ENCODE measurements at regions not wholly inside any gene's neighbourhood (a gene's known extent, or its start where the extent isn't known, plus 50 kb on each side); places are given as distances from the start of the nearest gene placed in this dataset.

DNA sequence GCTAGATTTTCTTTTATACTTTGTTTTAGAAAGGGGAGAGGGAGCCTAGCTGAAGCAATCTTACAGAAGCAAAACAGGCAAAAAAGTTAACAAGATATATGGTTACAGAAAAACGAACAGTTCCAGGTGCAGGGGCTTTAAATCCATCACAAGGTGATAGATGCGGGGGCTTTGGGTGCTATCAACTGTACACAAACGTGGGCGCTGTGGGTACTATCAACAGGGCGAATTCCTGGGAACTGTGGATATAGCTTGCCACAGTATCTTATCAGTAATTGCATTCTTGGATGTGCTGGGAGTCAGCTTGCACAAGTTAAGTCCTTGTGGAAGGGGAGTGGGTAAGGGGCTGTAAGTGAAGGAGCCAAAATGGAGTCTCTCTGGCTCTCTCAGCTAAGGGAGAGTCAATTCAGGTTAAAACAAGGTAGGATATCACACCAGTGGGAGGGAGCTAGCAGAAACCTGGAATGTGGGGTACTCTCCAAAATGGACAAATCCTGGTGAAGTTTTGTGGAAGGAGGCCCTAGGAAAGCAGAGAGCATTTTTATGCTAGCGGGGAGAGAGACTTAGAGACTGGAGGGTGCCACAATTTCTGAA lies 325.8 kb upstream of the SPHKAP start:
- Histone ChIP-seq H2BK12ac (ENCODE audit: low read length) (no peak overlapping the region), H4K12ac (ENCODE audit: low read depth, low read length) (no peak overlapping the region), H4K91ac (ENCODE audit: low read depth, low read length) (no peak overlapping the region), H3K79me2 (ENCODE audit: control insufficient read depth, insufficient read depth, low read length, poor library complexity) (no peaks in the 10 kb centered on the region), H3K14ac (ENCODE audit: low read length) (no peak overlapping the region), H3K36me3 (ENCODE audit: control insufficient read depth in 1 of 2, insufficient read depth in 2 of 2, low read length in 2 of 2) (no peaks in the 10 kb centered on the region), H2BK120ac (ENCODE audit: insufficient read depth, low read length, poor library complexity) (no peak overlapping the region), H2AFZ (ENCODE audit: insufficient read depth, low read length, poor library complexity) (no peak overlapping the region), H3K27me3 (ENCODE audit: insufficient read depth, low read length) (no peaks in the 10 kb centered on the region), H3K79me1 (ENCODE audit: low read length) (no peaks in the 10 kb centered on the region), H3K18ac (ENCODE audit: low read length) (no peak overlapping the region), H3K9me3 (ENCODE audit: insufficient read depth, low read depth, low read length) (no peaks in the 10 kb centered on the region), H3K9ac (ENCODE audit: low read length) (no peak overlapping the region), H3K23ac (ENCODE audit: low read length) (no peak overlapping the region), H4K8ac (ENCODE audit: low read depth, low read length) (no peak overlapping the region), H3K4me2 (ENCODE audit: low read length) (no peak overlapping the region), H3K4me1 (ENCODE audit: control insufficient read depth in 1 of 2, insufficient read depth in 2 of 2, low read length in 2 of 2) (no peaks in the 10 kb centered on the region), H2AK5ac (ENCODE audit: low read length) (no peak overlapping the region), H3K4me3 (ENCODE audit: low read depth, low read length) (no peak overlapping the region), H2BK5ac (ENCODE audit: low read depth, low read length, poor library complexity) (no peak overlapping the region), H3K27ac (ENCODE audit: low read depth, low read length) (no peak overlapping the region), H3K4ac (ENCODE audit: low read depth, low read length) (no peak overlapping the region)
- DNase-seq: no peak
- no CpG with 5 or more reads among the region's 6 CpGs for WGBS (ENCODE audit: extremely low coverage, insufficient coverage, insufficient read length)

DNA sequence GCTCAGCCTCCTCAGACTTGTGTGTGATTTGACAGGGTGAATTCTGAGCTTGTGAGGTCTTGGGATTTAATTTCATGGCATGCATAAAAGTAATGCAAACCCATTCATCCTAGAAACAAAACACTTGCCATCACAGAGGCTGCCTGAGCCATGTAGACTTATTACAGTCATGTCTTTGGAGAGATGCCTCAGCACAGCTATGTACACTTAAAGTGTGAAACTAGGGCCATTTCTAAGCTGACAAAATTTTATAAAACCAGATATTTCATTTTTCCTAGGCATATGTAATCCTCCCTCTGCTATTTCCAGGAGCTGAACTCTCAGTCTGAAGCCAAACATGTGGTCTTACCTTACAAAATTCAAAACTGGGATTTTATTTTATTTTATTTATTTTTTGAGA lies 322.2 kb upstream of the SPHKAP start:
- Histone ChIP-seq H3K4me2 (ENCODE audit: low read length) (no peak overlapping the region), H3K23ac (ENCODE audit: low read length) (no peak overlapping the region), H3K79me1 (ENCODE audit: low read length) (no peaks in the 10 kb centered on the region), H4K12ac (ENCODE audit: low read depth, low read length) (no peak overlapping the region), H3K79me2 (ENCODE audit: control insufficient read depth, insufficient read depth, low read length, poor library complexity) (no peaks in the 10 kb centered on the region), H4K91ac (ENCODE audit: low read depth, low read length) (no peak overlapping the region), H3K4me1 (ENCODE audit: control insufficient read depth in 1 of 2, insufficient read depth in 2 of 2, low read length in 2 of 2) (no peaks in the 10 kb centered on the region), H2BK5ac (ENCODE audit: low read depth, low read length, poor library complexity) (no peak overlapping the region), H3K4me3 (ENCODE audit: low read depth, low read length) (no peak overlapping the region), H2AFZ (ENCODE audit: insufficient read depth, low read length, poor library complexity) (no peak overlapping the region), H3K36me3 (ENCODE audit: control insufficient read depth in 1 of 2, insufficient read depth in 2 of 2, low read length in 2 of 2) (no peaks in the 10 kb centered on the region), H4K8ac (ENCODE audit: low read depth, low read length) (no peak overlapping the region), H3K27ac (ENCODE audit: low read depth, low read length) (no peak overlapping the region), H3K4ac (ENCODE audit: low read depth, low read length) (no peak overlapping the region), H3K27me3 (ENCODE audit: insufficient read depth, low read length) (no peaks in the 10 kb centered on the region), H3K9me3 (ENCODE audit: insufficient read depth, low read depth, low read length) (no peaks in the 10 kb centered on the region), H2AK5ac (ENCODE audit: low read length) (no peak overlapping the region), H2BK120ac (ENCODE audit: insufficient read depth, low read length, poor library complexity) (no peak overlapping the region), H3K9ac (ENCODE audit: low read length) (no peak overlapping the region), H2BK12ac (ENCODE audit: low read length) (no peak overlapping the region), H3K18ac (ENCODE audit: low read length) (no peak overlapping the region), H3K14ac (ENCODE audit: low read length) (no peak overlapping the region)
- DNase-seq: no peak

DNA sequence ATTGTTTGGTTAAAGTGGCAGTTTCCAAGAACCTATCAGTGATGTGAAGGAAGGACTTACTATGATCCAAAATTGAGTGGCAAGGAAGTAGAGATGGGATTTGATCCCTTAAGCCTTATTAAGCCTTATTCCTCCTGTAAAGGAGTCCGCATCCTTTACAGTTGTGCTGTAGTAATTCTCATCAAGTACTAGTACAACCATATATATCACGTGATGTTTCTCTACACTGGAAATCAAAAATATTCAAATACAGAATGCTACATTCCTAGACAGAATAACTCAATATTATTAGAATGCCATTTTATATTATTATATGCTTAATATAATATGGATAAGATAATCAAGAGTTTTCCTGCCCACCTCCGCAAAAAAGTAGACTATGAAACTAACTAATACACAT lies 312.4 kb upstream of the SPHKAP start:
- no peak overlapping the region for H2BK12ac ChIP-seq (ENCODE audit: low read length)
- no peak overlapping the region for H2AFZ ChIP-seq (ENCODE audit: insufficient read depth, low read length, poor library complexity)
- no peak overlapping the region for H3K18ac ChIP-seq (ENCODE audit: low read length)
- no peak overlapping the region for H2BK5ac ChIP-seq (ENCODE audit: low read depth, low read length, poor library complexity)
- H3K4me2 ChIP-seq (ENCODE audit: low read length): no peak overlapping the region
- H3K79me1 ChIP-seq (ENCODE audit: low read length): no peaks in the 10 kb centered on the region
- no peaks in the 10 kb centered on the region for H3K36me3 ChIP-seq (ENCODE audit: control insufficient read depth in 1 of 2, insufficient read depth in 2 of 2, low read length in 2 of 2)
- H4K91ac ChIP-seq (ENCODE audit: low read depth, low read length): no peak overlapping the region
- H3K79me2 ChIP-seq (ENCODE audit: control insufficient read depth, insufficient read depth, low read length, poor library complexity): no peaks in the 10 kb centered on the region
- no peak overlapping the region for H2BK120ac ChIP-seq (ENCODE audit: insufficient read depth, low read length, poor library complexity)
- no CpG with 5 or more reads among the region's 3 CpGs for WGBS (ENCODE audit: extremely low coverage, insufficient coverage, insufficient read length)
- H4K8ac ChIP-seq (ENCODE audit: low read depth, low read length): no peak overlapping the region
- no peak overlapping the region for H3K14ac ChIP-seq (ENCODE audit: low read length)
- no peak overlapping the region for H3K4me3 ChIP-seq (ENCODE audit: low read depth, low read length)
- H3K27ac ChIP-seq (ENCODE audit: low read depth, low read length): no peak overlapping the region
- no peak overlapping the region for H3K4ac ChIP-seq (ENCODE audit: low read depth, low read length)
- H3K9me3 ChIP-seq (ENCODE audit: insufficient read depth, low read depth, low read length): no peaks in the 10 kb centered on the region
- H3K27me3 ChIP-seq (ENCODE audit: insufficient read depth, low read length): no peaks in the 10 kb centered on the region
- no peak overlapping the region for H3K9ac ChIP-seq (ENCODE audit: low read length)
- no peak overlapping the region for H3K23ac ChIP-seq (ENCODE audit: low read length)
- H3K4me1 ChIP-seq (ENCODE audit: control insufficient read depth in 1 of 2, insufficient read depth in 2 of 2, low read length in 2 of 2): no peaks in the 10 kb centered on the region
- no peak overlapping the region for H2AK5ac ChIP-seq (ENCODE audit: low read length)
- DNase-seq: no peak
- no peak overlapping the region for H4K12ac ChIP-seq (ENCODE audit: low read depth, low read length)

DNA sequence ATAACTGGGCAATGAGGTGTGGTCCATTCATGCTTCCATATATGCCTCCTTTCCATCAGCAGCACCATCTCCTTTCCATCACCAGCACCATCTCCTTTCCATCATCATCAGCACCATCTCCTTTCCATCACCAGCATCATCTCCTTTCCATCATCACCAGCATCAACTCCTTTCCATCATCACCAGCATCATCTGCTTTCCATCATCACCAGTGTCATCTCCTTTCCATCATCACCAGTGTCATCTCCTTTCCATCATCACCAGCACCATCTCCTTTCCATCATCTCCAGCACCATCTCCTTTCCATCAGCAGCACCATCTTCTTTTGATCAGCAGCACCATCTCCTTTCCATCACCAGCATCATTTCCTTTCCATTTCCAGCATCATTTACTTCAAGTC lies 297.5 kb upstream of the SPHKAP start:
- H3K4ac ChIP-seq (ENCODE audit: low read depth, low read length): no peak overlapping the region
- H3K18ac ChIP-seq (ENCODE audit: low read length): no peak overlapping the region
- no peak overlapping the region for H2BK12ac ChIP-seq (ENCODE audit: low read length)
- DNase-seq: no peak
- no peaks in the 10 kb centered on the region for H3K27me3 ChIP-seq (ENCODE audit: insufficient read depth, low read length)
- no peaks in the 10 kb centered on the region for H3K79me2 ChIP-seq (ENCODE audit: control insufficient read depth, insufficient read depth, low read length, poor library complexity)
- no peak overlapping the region for H2AFZ ChIP-seq (ENCODE audit: insufficient read depth, low read length, poor library complexity)
- no peaks in the 10 kb centered on the region for H3K9me3 ChIP-seq (ENCODE audit: insufficient read depth, low read depth, low read length)
- no peaks in the 10 kb centered on the region for H3K36me3 ChIP-seq (ENCODE audit: control insufficient read depth in 1 of 2, insufficient read depth in 2 of 2, low read length in 2 of 2)
- H4K12ac ChIP-seq (ENCODE audit: low read depth, low read length): no peak overlapping the region
- H3K27ac ChIP-seq (ENCODE audit: low read depth, low read length): no peak overlapping the region
- H3K23ac ChIP-seq (ENCODE audit: low read length): no peak overlapping the region
- H3K14ac ChIP-seq (ENCODE audit: low read length): no peak overlapping the region
- H2BK5ac ChIP-seq (ENCODE audit: low read depth, low read length, poor library complexity): no peak overlapping the region
- H2AK5ac ChIP-seq (ENCODE audit: low read length): no peak overlapping the region
- no peak overlapping the region for H3K4me2 ChIP-seq (ENCODE audit: low read length)
- H3K9ac ChIP-seq (ENCODE audit: low read length): no peak overlapping the region
- no peaks in the 10 kb centered on the region for H3K4me1 ChIP-seq (ENCODE audit: control insufficient read depth in 1 of 2, insufficient read depth in 2 of 2, low read length in 2 of 2)
- H3K79me1 ChIP-seq (ENCODE audit: low read length): no peaks in the 10 kb centered on the region
- no peak overlapping the region for H3K4me3 ChIP-seq (ENCODE audit: low read depth, low read length)
- no peak overlapping the region for H2BK120ac ChIP-seq (ENCODE audit: insufficient read depth, low read length, poor library complexity)
- no peak overlapping the region for H4K91ac ChIP-seq (ENCODE audit: low read depth, low read length)
- no peak overlapping the region for H4K8ac ChIP-seq (ENCODE audit: low read depth, low read length)

Data from trophoblast cell (in vitro differentiated cells and primary cell).